GM23248 (cell line): ENCODE measurements at regions not wholly inside any gene's neighbourhood (a gene's known extent, or its start where the extent isn't known, plus 50 kb on each side); places are given as distances from the start of the nearest gene placed in this dataset.

Experiments
- DNase-seq: peaks from one replicate; pipeline ENCODE4 v3.0.0-alpha.2; 2015
- H2AFZ ChIP-seq: fragments of 200-600 bp; sonication (generic); 2 replicates; pipeline ENCODE4 v1.6.1; 2016; ENCODE audit warnings: antibody characterized with exemption
- H3F3A ChIP-seq: fragments of 200-600 bp; sonication (generic); 2 replicates; pipeline ENCODE4 v1.6.1; 2016; ENCODE audit warnings: mild to moderate bottlenecking, antibody characterized with exemption, mixed run types; ENCODE audit not compliant: insufficient read depth
- H3K27ac ChIP-seq: fragments of 200-600 bp; sonication (generic); 2 replicates; pipeline ENCODE4 v1.5.1; 2016; ENCODE audit warnings: mild to moderate bottlenecking
- H3K27me3 ChIP-seq: fragments of 200-600 bp; sonication (generic); replicated peaks from 2 replicates; pipeline ENCODE4 v1.6.1; 2016; ENCODE audit warnings: mild to moderate bottlenecking; ENCODE audit not compliant: insufficient read depth
- H3K36me3 ChIP-seq: fragments of 200-600 bp; sonication (generic); 2 replicates; pipeline ENCODE4 v1.6.1; 2016; ENCODE audit warnings: low read depth, mild to moderate bottlenecking
- H3K4me1 ChIP-seq: fragments of 200-600 bp; sonication (generic); 2 replicates; pipeline ENCODE4 v1.6.1; 2016; ENCODE audit warnings: mild to moderate bottlenecking; ENCODE audit not compliant: insufficient read depth
- H3K4me2 ChIP-seq: fragments of 200-600 bp; sonication (generic); one replicate; pipeline ENCODE4 v1.6.1; 2016; ENCODE audit warnings: mild to moderate bottlenecking; ENCODE audit not compliant: unreplicated experiment
- H3K4me3 ChIP-seq: fragments of 200-600 bp; sonication (generic); 2 replicates; pipeline ENCODE4 v1.5.1; 2016; ENCODE audit warnings: mild to moderate bottlenecking
- H3K79me2 ChIP-seq: fragments of 200-600 bp; sonication (generic); 2 replicates; pipeline ENCODE4 v1.6.1; 2016; ENCODE audit warnings: mild to moderate bottlenecking; ENCODE audit not compliant: insufficient read depth
- H3K9ac ChIP-seq: fragments of 200-600 bp; sonication (generic); 2 replicates; pipeline ENCODE4 v1.6.1; 2016; ENCODE audit warnings: mild to moderate bottlenecking
- H3K9me2 ChIP-seq: fragments of 200-600 bp; sonication (generic); 2 replicates; pipeline ENCODE4 v1.6.1; 2016; ENCODE audit warnings: mixed run types, mild to moderate bottlenecking, moderate library complexity; ENCODE audit not compliant: insufficient read depth
- H3K9me3 ChIP-seq: fragments of 200-600 bp; sonication (generic); one replicate; pipeline ENCODE4 v1.6.1; 2017; ENCODE audit warnings: low read depth
- H4K20me1 ChIP-seq: fragments of 200-600 bp; sonication (generic); 2 replicates; pipeline ENCODE4 v1.6.0; 2016; ENCODE audit not compliant: insufficient read depth
- EZH2 ChIP-seq: fragments of 200-600 bp; sonication (generic); IDR thresholded peaks from 2 replicates; pipeline ENCODE4 v1.6.1; 2018; ENCODE audit warnings: antibody characterized with exemption, mild to moderate bottlenecking; ENCODE audit not compliant: insufficient read depth, poor library complexity, severe bottlenecking
- EZH2phosphoT487 ChIP-seq: fragments of 200-600 bp; sonication (generic); IDR thresholded peaks from 2 replicates; pipeline ENCODE4 v1.6.1; 2018; ENCODE audit warnings: antibody characterized with exemption, moderate library complexity, mild to moderate bottlenecking, low read depth; ENCODE audit not compliant: insufficient read depth
- WGBS, 2 experiments: methylation state at CpG; one replicate each; pipeline ENCODE4 v1.1.6; 2015 to 2017; ENCODE audit warnings: low lambda C conversion rate in 2 of 2, low coverage in 1 of 2; ENCODE audit errors: missing lambda C conversion rate in 2 of 2; 5-methylcytosine and 5-hydroxymethylcytosine counted together
- in situ Hi-C: fragments of 300-500 bp; cut with MboI; formaldehyde crosslinking; loops from 2 replicates; pipeline ENCODE4 v1.15.0; 2020

- Histone ChIP-seq H3K4me3 (no peak overlapping the region), H2AFZ (no peak overlapping the region), H3K27ac (no peak overlapping the region), H3K36me3 (no peaks in the 10 kb centered on the region), H4K20me1 (no peaks in the 10 kb centered on the region), H3K4me1 (no peaks in the 10 kb centered on the region), H3F3A (no peaks in the 10 kb centered on the region), H3K79me2 (no peaks in the 10 kb centered on the region), H3K9me2 (no peaks in the 10 kb centered on the region), H3K9me3 (no peaks in the 10 kb centered on the region), H3K27me3 (no peaks in the 10 kb centered on the region), H3K4me2 (no peak overlapping the region), H3K9ac (no peak overlapping the region)
- no peak for TF ChIP-seq EZH2
- TF ChIP-seq EZH2phosphoT487, result no peak
- in situ Hi-C loops, result no loop called here
- DNase-seq, result no peak
- 57 to 63% methylated on average over 4 of the region's 4 CpGs for WGBS, 2 experiments
Measured at GRCh38 chr7:119982884-119983283, 290.1 kb upstream of the KCND2 start.

DNA sequence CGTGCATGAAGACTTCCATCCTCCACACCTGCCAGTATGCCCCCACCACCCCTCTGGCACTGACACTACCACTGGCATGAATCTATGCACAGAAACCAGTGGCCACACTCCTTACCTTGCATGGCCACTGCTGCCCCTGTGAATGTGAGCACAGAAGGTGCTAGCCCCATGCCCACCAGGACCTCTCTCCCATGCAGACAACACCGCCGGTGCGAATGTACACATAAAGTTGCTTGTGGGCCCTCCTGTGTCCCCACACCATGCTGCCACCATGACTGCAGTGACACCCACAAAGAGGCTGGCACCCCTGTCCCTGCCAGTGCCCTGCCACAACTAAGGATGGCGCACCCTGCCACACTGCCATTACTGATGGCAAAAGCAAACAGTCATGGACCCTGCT, 289.5 kb upstream of the KCND2 start:
- TF ChIP-seq EZH2, result no peak
- no peak for TF ChIP-seq EZH2phosphoT487
- no peaks in the 10 kb centered on the region for H3K4me1 ChIP-seq
- H3K4me2 ChIP-seq, result no peak overlapping the region
- H3K36me3 ChIP-seq, result no peaks in the 10 kb centered on the region
- H3K4me3 ChIP-seq, result no peak overlapping the region
- no peak overlapping the region for H3K27ac ChIP-seq
- no peak overlapping the region for H2AFZ ChIP-seq
- no peaks in the 10 kb centered on the region for H3K79me2 ChIP-seq
- H4K20me1 ChIP-seq, result no peaks in the 10 kb centered on the region
- no peaks in the 10 kb centered on the region for H3K9me2 ChIP-seq
- WGBS, 2 experiments, result 59 to 69% methylated on average over 5 of the region's 5 CpGs
- in situ Hi-C loops, result no loop called here
- H3K27me3 ChIP-seq, result no peaks in the 10 kb centered on the region
- no peak overlapping the region for H3K9ac ChIP-seq
- DNase-seq, result no peak
- no peaks in the 10 kb centered on the region for H3F3A ChIP-seq
- H3K9me3 ChIP-seq, result no peaks in the 10 kb centered on the region

GRCh38 chr7:119984247-119984646, 288.7 kb upstream of the KCND2 start:
- no peak for DNase-seq
- Histone ChIP-seq H3K36me3 (no peaks in the 10 kb centered on the region), H3K9me2 (no peaks in the 10 kb centered on the region), H3K9ac (no peak overlapping the region), H3F3A (no peaks in the 10 kb centered on the region), H3K4me3 (no peak overlapping the region), H3K27ac (no peak overlapping the region), H4K20me1 (no peaks in the 10 kb centered on the region), H3K4me1 (no peaks in the 10 kb centered on the region), H3K27me3 (no peaks in the 10 kb centered on the region), H3K4me2 (no peak overlapping the region), H2AFZ (no peak overlapping the region), H3K9me3 (no peaks in the 10 kb centered on the region), H3K79me2 (no peaks in the 10 kb centered on the region)
- no peak for TF ChIP-seq EZH2phosphoT487
- TF ChIP-seq EZH2, result no peak
- 62 to 68% methylated on average over 3 of the region's 3 CpGs for WGBS, 2 experiments
- in situ Hi-C loops, result no loop called here

- H3K9me2 ChIP-seq, result no peaks in the 10 kb centered on the region
- TF ChIP-seq EZH2phosphoT487, result no peak
- no peak for TF ChIP-seq EZH2
- WGBS, 2 experiments, result 38 to 52% methylated on average over 1 of the region's 1 CpG
Measured at GRCh38 chr7:119988401-119988800, 284.6 kb upstream of the KCND2 start.

GRCh38 chr7:119994928-119995327, 278.0 kb upstream of the KCND2 start:
- in situ Hi-C loops, result no loop called here

More at GRCh38 chr7:119988401-119988800, 284.6 kb upstream of the KCND2 start:
- no peaks in the 10 kb centered on the region for H3K9me3 ChIP-seq
- H3K36me3 ChIP-seq, result no peaks in the 10 kb centered on the region
- H4K20me1 ChIP-seq, result no peaks in the 10 kb centered on the region
- H3K4me2 ChIP-seq, result no peak overlapping the region
- H2AFZ ChIP-seq, result no peak overlapping the region
- no peaks in the 10 kb centered on the region for H3K4me1 ChIP-seq
- H3K9ac ChIP-seq, result no peak overlapping the region
- in situ Hi-C loops, result no loop called here
- no peaks in the 10 kb centered on the region for H3K27me3 ChIP-seq
- no peaks in the 10 kb centered on the region for H3F3A ChIP-seq
- no peak for DNase-seq
- no peaks in the 10 kb centered on the region for H3K79me2 ChIP-seq
- no peak overlapping the region for H3K4me3 ChIP-seq
- no peak overlapping the region for H3K27ac ChIP-seq

More at GRCh38 chr7:119994928-119995327, 278.0 kb upstream of the KCND2 start:
- H3F3A ChIP-seq, result no peaks in the 10 kb centered on the region
- no peak for TF ChIP-seq EZH2phosphoT487
- TF ChIP-seq EZH2, result no peak
- H3K27me3 ChIP-seq, result no peaks in the 10 kb centered on the region
- no peak for DNase-seq
- H2AFZ ChIP-seq, result no peak overlapping the region
- no peaks in the 10 kb centered on the region for H3K36me3 ChIP-seq
- H3K79me2 ChIP-seq, result no peaks in the 10 kb centered on the region
- H3K9me2 ChIP-seq, result no peaks in the 10 kb centered on the region
- H3K27ac ChIP-seq, result no peak overlapping the region
- WGBS, 2 experiments, result 22 to 28% methylated on average over 3 of the region's 3 CpGs
- no peaks in the 10 kb centered on the region for H4K20me1 ChIP-seq
- H3K4me2 ChIP-seq, result no peak overlapping the region
- H3K4me3 ChIP-seq, result no peak overlapping the region
- H3K9ac ChIP-seq, result no peak overlapping the region
- no peaks in the 10 kb centered on the region for H3K4me1 ChIP-seq
- no peaks in the 10 kb centered on the region for H3K9me3 ChIP-seq
